ENCODE measurements at regions not wholly inside any gene's neighbourhood (a gene's known extent, or its start where the extent isn't known, plus 50 kb on each side); places are given as distances from the start of the nearest gene placed in this dataset.

DNA sequence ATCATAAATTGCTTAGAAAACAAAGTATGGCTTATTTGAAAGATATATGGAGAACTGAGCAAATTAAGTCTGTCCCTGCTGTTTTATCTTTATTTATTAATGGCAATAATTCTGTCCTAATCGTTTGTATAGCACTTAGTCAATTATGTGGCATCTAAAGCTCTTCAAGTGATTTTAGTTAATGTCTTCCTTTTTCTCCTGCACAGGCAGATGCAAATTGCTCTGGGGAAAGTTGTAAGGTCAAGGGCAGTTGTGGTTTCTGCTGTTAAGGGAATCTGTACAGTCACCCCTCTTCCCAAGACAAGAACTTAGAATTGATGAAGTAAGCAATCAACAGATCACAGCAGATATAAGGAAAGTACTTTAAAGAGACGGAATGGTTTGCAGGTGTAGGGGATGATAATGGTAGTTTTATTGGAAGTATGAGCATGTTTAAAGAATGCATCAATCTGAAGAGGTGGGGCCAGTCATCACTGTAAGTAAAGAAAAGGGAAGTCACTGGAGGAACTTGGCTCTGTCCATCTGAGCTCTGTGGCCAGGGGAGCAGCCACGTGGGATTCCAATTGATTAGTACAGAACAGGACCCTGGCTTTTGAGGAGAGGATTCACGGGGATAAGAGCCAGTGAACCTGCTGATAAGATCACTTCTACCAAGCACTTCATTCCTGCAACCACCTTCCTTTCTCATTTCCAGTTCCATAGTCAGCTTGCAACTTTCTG lies 116.0 kb upstream of the KCNJ6 start:
- TF ChIP-seq EZH2 (IDR thresholded peaks at IDR 0.05; ENCODE audit: insufficient read depth, poor library complexity, severe bottlenecking) (no peak), EZH2phosphoT487 (IDR thresholded peaks at IDR 0.05; ENCODE audit: insufficient read depth, low read depth) (no peak)
